Activated CD8-positive, alpha-beta memory T cell treated with anti-CD3 and anti-CD28 coated beads, Interleukin-2, amount 10 ng/mL, durations not matched to agents 7 days and 5 days (primary cell): ENCODE measurements at regions not wholly inside any gene's neighbourhood (a gene's known extent, or its start where the extent isn't known, plus 50 kb on each side); places are given as distances from the start of the nearest gene placed in this dataset.

Experiments
- ATAC-seq: fragments of 150-1000 bp; cut with Tn5 transposase; one replicate; pipeline ENCODE4 v1.10.0; 2021; ENCODE audit warnings: moderate library complexity
- CTCF ChIA-PET: fragments of 350-600 bp; sonication (Branson Sonifier 250); formaldehyde crosslinking; loops from one replicate; lab custom pipeline; 2021; ENCODE audit warnings: antibody characterized with exemption; lab: Charles Lee
- DNase-seq: peaks from one replicate; pipeline ENCODE4 v3.0.0-alpha.2; 2020
- H3K27ac Mint-ChIP-seq: one replicate; pipeline ENCODE4 v1.8.0; 2021; ENCODE audit warnings: mild to moderate bottlenecking, mixed read lengths
- H3K27me3 Mint-ChIP-seq: one replicate; pipeline ENCODE4 v1.8.0; 2021; ENCODE audit warnings: mixed read lengths
- H3K36me3 Mint-ChIP-seq: one replicate; pipeline ENCODE4 v1.8.0; 2021; ENCODE audit warnings: mild to moderate bottlenecking, mixed read lengths
- H3K4me1 Mint-ChIP-seq: one replicate; pipeline ENCODE4 v1.8.0; 2021; ENCODE audit warnings: mixed read lengths
- H3K4me3 Mint-ChIP-seq: one replicate; pipeline ENCODE4 v1.8.0; 2021; ENCODE audit warnings: mild to moderate bottlenecking, moderate library complexity, mixed read lengths
- H3K9me3 Mint-ChIP-seq: one replicate; pipeline ENCODE4 v1.8.0; 2022; ENCODE audit warnings: low read depth, mixed read lengths

- Mint-ChIP-seq H3K9me3 (no peaks in the 10 kb centered on the region), H3K4me3 (no peak overlapping the region), H3K27ac (no peak overlapping the region), H3K36me3 (no peaks in the 10 kb centered on the region), H3K27me3 (peaks cover 15% of the 10 kb centered on the region), H3K4me1 (no peaks in the 10 kb centered on the region)
- ATAC-seq = no peak
- no peak for DNase-seq
- CTCF ChIA-PET = no interaction called here
Observed at GRCh38 chr3:14334136-14334535, 68.3 kb upstream of the SLC6A6 start.

DNA sequence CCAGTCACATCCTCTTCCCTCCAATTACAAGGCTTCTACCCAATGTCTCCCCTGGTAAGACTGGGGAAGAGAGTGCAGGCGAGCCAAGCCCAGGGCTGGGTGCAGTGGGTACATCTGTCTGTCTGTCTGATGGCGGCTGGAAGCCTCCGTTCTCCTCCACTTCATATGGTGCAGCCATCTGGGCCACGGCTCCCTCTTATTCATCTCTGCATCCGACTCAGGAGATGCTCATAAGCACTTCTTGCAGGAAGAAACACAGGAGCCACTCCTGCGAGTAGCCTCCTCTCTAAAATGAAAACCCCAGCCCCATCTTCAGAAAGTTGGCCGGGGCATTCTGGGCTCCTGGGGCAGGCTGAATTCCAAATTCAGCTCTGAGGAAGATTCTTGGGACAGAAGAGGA, 67.5 kb upstream of the SLC6A6 start:
- H3K9me3 Mint-ChIP-seq = no peaks in the 10 kb centered on the region
- no peak for DNase-seq
- H3K4me1 Mint-ChIP-seq = no peaks in the 10 kb centered on the region
- H3K4me3 Mint-ChIP-seq = no peak overlapping the region
- H3K36me3 Mint-ChIP-seq = no peaks in the 10 kb centered on the region
- CTCF ChIA-PET = no interaction called here
- ATAC-seq = no peak
- H3K27me3 Mint-ChIP-seq = peaks cover 11% of the 10 kb centered on the region
- H3K27ac Mint-ChIP-seq = no peak overlapping the region

- CTCF ChIA-PET = no interaction called here
- Mint-ChIP-seq H3K27me3 (peaks cover 5% of the 10 kb centered on the region), H3K36me3 (no peaks in the 10 kb centered on the region), H3K4me1 (no peaks in the 10 kb centered on the region), H3K9me3 (no peaks in the 10 kb centered on the region), H3K4me3 (no peak overlapping the region), H3K27ac (no peak overlapping the region)
- ATAC-seq = no peak
- no peak for DNase-seq
Observed at GRCh38 chr3:14335774-14336748, 66.3 kb upstream of the SLC6A6 start.

DNA sequence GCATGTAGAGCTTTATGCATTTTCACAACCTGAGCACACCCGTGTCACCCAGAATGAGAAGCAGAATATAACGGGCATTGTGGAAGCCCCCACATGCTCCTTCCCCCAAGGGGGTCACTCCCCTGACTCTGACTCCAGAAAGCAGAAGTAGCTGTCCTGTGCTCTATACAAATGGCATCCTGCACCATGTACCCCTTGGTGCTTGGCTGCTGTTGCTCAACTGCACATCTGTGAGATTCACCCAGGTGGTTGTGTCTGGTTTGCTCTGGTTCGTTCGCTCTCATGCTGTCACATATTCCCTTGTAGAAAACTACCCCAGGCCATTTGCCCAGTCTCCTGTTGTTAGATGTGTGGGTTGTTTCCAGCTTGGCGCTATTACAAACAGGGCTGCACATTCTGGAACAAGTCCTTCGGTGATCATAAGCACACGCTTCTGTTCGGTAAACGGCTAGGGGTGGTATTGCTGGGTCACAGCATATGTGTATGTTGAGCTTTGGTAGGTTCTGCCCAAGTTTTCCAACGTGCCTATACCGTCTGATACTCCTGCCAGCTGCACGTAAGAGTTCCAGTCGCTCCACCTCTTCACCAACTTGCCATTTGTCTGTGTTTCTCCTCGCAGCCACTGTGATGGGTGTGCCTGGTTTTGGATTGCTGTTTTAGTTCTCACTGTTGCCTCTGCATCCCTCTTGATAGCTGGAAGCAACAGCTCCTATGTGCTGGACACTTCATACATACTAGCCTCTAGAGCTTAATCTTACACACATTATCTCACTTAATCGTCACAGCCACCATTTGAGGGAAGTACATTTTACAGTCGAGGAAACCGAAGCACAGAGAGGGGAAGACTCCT, 65.4 kb upstream of the SLC6A6 start:
- H3K27me3 Mint-ChIP-seq = peaks cover 5% of the 10 kb centered on the region

DNA sequence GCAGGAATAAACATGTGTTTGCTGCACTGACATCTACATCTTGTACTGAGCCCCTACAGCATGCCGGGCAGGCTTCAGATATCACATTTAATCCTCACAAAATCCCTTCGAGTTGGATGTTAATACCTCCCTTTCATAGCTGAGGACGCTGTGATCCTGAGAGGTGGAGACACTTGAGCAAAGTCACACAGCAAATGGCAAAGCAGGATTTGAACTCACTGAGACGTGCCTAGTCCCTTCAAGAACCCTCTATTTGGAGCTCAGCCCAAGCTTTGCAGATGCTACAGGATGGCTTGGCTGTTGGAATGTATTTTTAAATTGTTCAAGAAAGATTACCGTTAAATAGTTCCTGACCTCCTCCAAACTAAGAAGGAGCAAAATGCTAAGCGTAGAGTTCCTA, 64.6 kb upstream of the SLC6A6 start:
- H3K27me3 Mint-ChIP-seq = peaks cover 5% of the 10 kb centered on the region
- no peaks in the 10 kb centered on the region for H3K36me3 Mint-ChIP-seq
- no peak overlapping the region for H3K27ac Mint-ChIP-seq
- H3K4me3 Mint-ChIP-seq = no peak overlapping the region
- no peak for ATAC-seq
- no peaks in the 10 kb centered on the region for H3K4me1 Mint-ChIP-seq
- CTCF ChIA-PET = no interaction called here
- no peaks in the 10 kb centered on the region for H3K9me3 Mint-ChIP-seq
- no peak for DNase-seq

More for the DNA sequence above, 65.4 kb upstream of the SLC6A6 start:
- H3K4me3 Mint-ChIP-seq = no peak overlapping the region
- H3K4me1 Mint-ChIP-seq = no peaks in the 10 kb centered on the region
- CTCF ChIA-PET = no interaction called here
- no peaks in the 10 kb centered on the region for H3K9me3 Mint-ChIP-seq
- no peak for DNase-seq
- ATAC-seq = no peak
- no peaks in the 10 kb centered on the region for H3K36me3 Mint-ChIP-seq
- no peak overlapping the region for H3K27ac Mint-ChIP-seq

DNA sequence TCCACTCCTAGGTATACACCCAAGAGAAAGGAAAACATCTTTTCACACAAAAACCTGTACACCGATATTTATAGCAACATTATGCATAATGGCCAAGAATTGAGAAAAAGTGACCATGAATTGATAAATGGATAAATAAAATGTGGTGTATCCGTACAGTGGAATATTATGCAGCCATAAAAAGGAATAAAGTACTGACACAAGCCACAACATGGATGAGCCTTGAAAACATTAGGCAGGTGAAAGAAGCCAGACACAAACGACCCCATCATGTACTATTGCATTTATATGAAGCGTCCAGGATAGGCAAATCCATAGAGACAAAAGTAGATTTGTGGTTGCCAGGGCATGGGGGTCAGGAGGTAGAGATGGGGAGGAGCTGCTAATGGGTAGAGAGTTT, 64.2 kb upstream of the SLC6A6 start:
- H3K4me3 Mint-ChIP-seq = no peak overlapping the region
- CTCF ChIA-PET = no interaction called here

DNA sequence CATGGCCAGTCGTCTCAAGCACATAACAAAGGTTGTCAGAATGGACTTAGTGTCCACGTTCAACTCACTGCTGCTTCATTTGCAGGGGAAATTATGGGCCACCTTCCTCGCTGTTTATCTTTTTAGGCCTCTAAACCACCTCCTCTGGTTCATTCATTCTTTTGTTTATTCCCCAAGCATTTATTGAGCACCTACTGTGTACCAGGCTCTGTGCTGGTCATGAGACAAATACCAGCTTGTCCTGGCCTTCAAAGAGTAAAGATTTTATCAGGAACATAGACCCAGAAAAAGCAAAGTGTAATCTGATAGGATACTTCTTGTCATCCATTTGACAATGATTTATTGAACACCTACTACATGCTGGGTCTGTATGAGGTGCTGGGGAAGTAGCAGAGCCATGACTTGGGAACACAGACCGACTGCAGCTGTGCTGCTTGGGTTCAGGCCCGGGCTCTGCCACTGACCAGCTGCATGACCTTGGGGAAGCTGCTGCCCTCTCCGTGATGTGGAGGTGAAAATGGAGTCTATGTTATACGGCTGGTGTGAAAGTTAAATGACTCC, 63.4 kb upstream of the SLC6A6 start:
- DNase-seq (no peak), ATAC-seq (no peak)
- peaks cover 5% of the 10 kb centered on the region for H3K27me3 Mint-ChIP-seq
- no peak overlapping the region for H3K27ac Mint-ChIP-seq
- H3K4me3 Mint-ChIP-seq = no peak overlapping the region
- H3K4me1 Mint-ChIP-seq = no peaks in the 10 kb centered on the region
- H3K36me3 Mint-ChIP-seq = no peaks in the 10 kb centered on the region
- no peaks in the 10 kb centered on the region for H3K9me3 Mint-ChIP-seq
- CTCF ChIA-PET = no interaction called here

More for the DNA sequence above, 64.2 kb upstream of the SLC6A6 start:
- DNase-seq (no peak), ATAC-seq (no peak)
- no peaks in the 10 kb centered on the region for H3K4me1 Mint-ChIP-seq
- H3K9me3 Mint-ChIP-seq = no peaks in the 10 kb centered on the region
- H3K36me3 Mint-ChIP-seq = no peaks in the 10 kb centered on the region
- H3K27ac Mint-ChIP-seq = no peak overlapping the region
- H3K27me3 Mint-ChIP-seq = peaks cover 5% of the 10 kb centered on the region

DNA sequence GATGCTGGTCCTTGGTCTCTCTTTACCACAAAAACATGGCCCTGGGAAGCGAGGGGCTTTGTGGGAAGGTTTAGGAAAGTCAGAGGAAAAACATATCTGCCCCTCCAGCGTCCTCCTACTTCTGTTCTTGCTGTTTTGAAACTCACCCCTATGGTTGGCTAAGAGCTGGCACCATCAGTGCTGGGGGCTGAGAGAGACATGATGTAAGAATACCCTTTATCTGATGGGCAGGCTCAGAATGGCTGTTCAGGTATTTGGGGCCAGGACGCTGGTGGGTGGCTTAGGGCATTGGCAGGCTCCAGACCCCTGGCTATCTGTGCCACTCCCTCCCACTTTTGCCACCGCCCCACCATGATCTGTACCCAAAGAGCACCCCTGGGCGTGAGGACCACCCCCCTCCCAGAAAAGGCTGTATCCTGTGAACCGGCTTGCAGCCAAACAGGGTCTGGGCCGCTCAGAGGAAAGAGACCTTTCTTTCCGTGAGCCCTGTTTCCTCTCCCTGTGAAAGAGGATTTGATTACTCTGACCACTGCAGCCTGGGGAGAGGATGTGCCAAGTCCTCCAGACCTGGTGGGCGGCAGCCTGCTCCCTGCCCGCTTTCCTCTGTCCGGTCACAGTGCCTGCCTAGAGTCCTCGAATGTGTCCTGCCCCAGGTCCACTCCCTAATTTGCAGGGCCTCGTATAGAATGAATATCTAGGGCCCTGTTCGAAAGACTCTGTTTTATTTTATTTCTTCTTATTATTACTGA, 61.3 kb upstream of the SLC6A6 start:
- H3K27me3 Mint-ChIP-seq = peaks cover 6% of the 10 kb centered on the region
- H3K27ac Mint-ChIP-seq = no peak overlapping the region
- H3K36me3 Mint-ChIP-seq = no peaks in the 10 kb centered on the region
- ATAC-seq (no peak), DNase-seq (no peak)
- no peak overlapping the region for H3K4me3 Mint-ChIP-seq
- CTCF ChIA-PET = no interaction called here
- H3K9me3 Mint-ChIP-seq = no peaks in the 10 kb centered on the region
- no peaks in the 10 kb centered on the region for H3K4me1 Mint-ChIP-seq

GRCh38 chr3:14343338-14344112, 58.9 kb upstream of the SLC6A6 start:
- ATAC-seq = no peak
- H3K4me3 Mint-ChIP-seq = no peak overlapping the region
- CTCF ChIA-PET = no interaction called here
- H3K27ac Mint-ChIP-seq = no peak overlapping the region
- H3K9me3 Mint-ChIP-seq = no peaks in the 10 kb centered on the region
- DNase-seq = no peak
- H3K27me3 Mint-ChIP-seq = peaks cover 10% of the 10 kb centered on the region
- H3K36me3 Mint-ChIP-seq = no peaks in the 10 kb centered on the region
- H3K4me1 Mint-ChIP-seq = no peaks in the 10 kb centered on the region

DNA sequence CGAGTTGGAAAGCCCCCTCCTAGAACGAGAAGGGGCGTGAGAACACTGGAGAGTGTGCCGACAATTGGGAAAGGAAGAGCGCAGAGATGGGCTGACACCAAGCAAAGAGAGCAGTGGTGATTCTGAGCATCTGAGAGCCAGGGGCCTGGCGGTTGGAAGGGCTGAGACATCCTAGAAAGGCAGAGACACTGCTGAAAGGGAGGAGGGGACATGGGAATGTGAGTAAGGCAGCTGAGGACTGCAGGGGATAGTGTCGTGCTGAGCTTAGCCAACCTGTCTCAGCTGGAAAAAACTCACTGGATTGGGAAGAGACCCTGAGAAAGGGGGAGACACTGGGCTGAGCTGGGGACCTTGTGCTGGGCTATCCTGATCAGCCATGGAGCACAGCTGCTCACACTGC, 58.1 kb upstream of the SLC6A6 start:
- H3K9me3 Mint-ChIP-seq = no peaks in the 10 kb centered on the region

GRCh38 chr3:14345496-14346150, 56.8 kb upstream of the SLC6A6 start:
- Mint-ChIP-seq H3K27ac (no peak overlapping the region), H3K36me3 (no peaks in the 10 kb centered on the region), H3K4me1 (no peaks in the 10 kb centered on the region), H3K4me3 (no peak overlapping the region), H3K27me3 (peaks cover 20% of the 10 kb centered on the region), H3K9me3 (no peaks in the 10 kb centered on the region)
- ATAC-seq (no peak), DNase-seq (no peak)
- CTCF ChIA-PET = no interaction called here

More for the DNA sequence above, 58.1 kb upstream of the SLC6A6 start:
- ATAC-seq (no peak), DNase-seq (no peak)
- CTCF ChIA-PET = no interaction called here
- no peak overlapping the region for H3K4me3 Mint-ChIP-seq
- no peaks in the 10 kb centered on the region for H3K4me1 Mint-ChIP-seq
- H3K36me3 Mint-ChIP-seq = no peaks in the 10 kb centered on the region
- H3K27me3 Mint-ChIP-seq = peaks cover 15% of the 10 kb centered on the region
- no peak overlapping the region for H3K27ac Mint-ChIP-seq

DNA sequence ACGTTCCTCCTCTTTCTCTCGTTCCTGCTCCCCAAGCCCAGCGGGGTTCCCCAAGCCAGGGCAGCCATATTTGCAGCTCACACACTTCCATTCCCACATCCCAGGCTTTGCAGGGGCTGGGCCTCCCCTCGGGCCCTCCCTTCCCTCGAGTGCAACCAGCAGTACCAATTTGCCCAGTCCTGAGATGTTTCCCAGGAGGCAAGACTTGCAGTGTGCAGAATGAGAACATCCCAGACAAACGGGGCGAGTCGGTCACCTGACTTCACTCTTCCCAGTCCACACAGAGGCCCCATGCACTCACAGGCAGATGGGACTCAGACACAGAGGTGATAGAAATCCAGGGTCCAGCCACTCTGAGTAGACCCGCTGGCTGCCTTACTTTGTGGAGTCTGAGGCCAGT, 56.2 kb upstream of the SLC6A6 start:
- H3K4me1 Mint-ChIP-seq = no peaks in the 10 kb centered on the region
- no peak for DNase-seq
- no peaks in the 10 kb centered on the region for H3K36me3 Mint-ChIP-seq
- no peak overlapping the region for H3K27ac Mint-ChIP-seq
- H3K9me3 Mint-ChIP-seq = no peaks in the 10 kb centered on the region
- H3K27me3 Mint-ChIP-seq = peaks cover 20% of the 10 kb centered on the region
- no peak overlapping the region for H3K4me3 Mint-ChIP-seq
- CTCF ChIA-PET = no interaction called here
- ATAC-seq = no peak
